Limb (tissue), 2 donors: ENCODE measurements at regions not wholly inside any gene's neighbourhood (a gene's known extent, or its start where the extent isn't known, plus 50 kb on each side); places are given as distances from the start of the nearest gene placed in this dataset.

ENCODE experiments used
- DNase-seq, 2 donors: peaks; one replicate each; pipeline ENCODE4 v3.0.0-alpha.2; 2016; ENCODE audit errors: extremely low spot score in 2 of 2

GRCh38 chr2:15082105-15083058, 449.9 kb downstream of the LRATD1 start:
- DNase-seq: no peak

- no peak for DNase-seq
These were observed 452.4 kb downstream of the LRATD1 start for GRCh38 chr2:15084826-15085489.

GRCh38 chr2:15092181-15092580, 459.7 kb downstream of the LRATD1 start:
- DNase-seq: no peak

GRCh38 chr2:15092691-15093090, 460.2 kb downstream of the LRATD1 start:
- DNase-seq: no peak

- no peak for DNase-seq
These were observed 461.6 kb downstream of the LRATD1 start for GRCh38 chr2:15094161-15094560.

- no peak for DNase-seq
These were observed 464.3 kb downstream of the NBAS start for GRCh38 chr2:15096873-15097272.

GRCh38 chr2:15107137-15107536, 454.0 kb downstream of the NBAS start:
- no peak for DNase-seq

GRCh38 chr2:15111718-15112117, 449.4 kb downstream of the NBAS start:
- no peak for DNase-seq

- no peak for DNase-seq
These were observed 448.9 kb downstream of the NBAS start for GRCh38 chr2:15112216-15112615.

- no peak for DNase-seq
These were observed 445.4 kb downstream of the NBAS start for GRCh38 chr2:15115776-15116175.

- DNase-seq: no peak
These were observed 444.3 kb downstream of the NBAS start for GRCh38 chr2:15116830-15117229.
